GM18867 (cell line): ENCODE measurements at regions not wholly inside any gene's neighbourhood (a gene's known extent, or its start where the extent isn't known, plus 50 kb on each side); places are given as distances from the start of the nearest gene placed in this dataset.

Experiments
- ATAC-seq: cut with Tn5 transposase; IDR thresholded peaks from one replicate; pipeline ENCODE4 v1.9.1; 2021; ENCODE audit warnings: mild to moderate bottlenecking, moderate library complexity; ENCODE audit not compliant: unreplicated experiment

- no peak for ATAC-seq
These were observed 132.8 kb downstream of the TUSC7 start for GRCh38 chr3:116842254-116842957.

- ATAC-seq, result no peak
These were observed 138.8 kb downstream of the TUSC7 start for GRCh38 chr3:116848248-116848829.

GRCh38 chr3:116849261-116849688 lies 139.7 kb downstream of the TUSC7 start:
- ATAC-seq, result no peak

GRCh38 chr3:116852803-116853202 lies 143.2 kb downstream of the TUSC7 start:
- no peak for ATAC-seq

GRCh38 chr3:116863270-116863770 lies 153.7 kb downstream of the TUSC7 start:
- ATAC-seq, result no peak

- ATAC-seq, result peak; percentile 72
These were observed 154.4 kb downstream of the TUSC7 start for GRCh38 chr3:116863822-116864589.

DNA sequence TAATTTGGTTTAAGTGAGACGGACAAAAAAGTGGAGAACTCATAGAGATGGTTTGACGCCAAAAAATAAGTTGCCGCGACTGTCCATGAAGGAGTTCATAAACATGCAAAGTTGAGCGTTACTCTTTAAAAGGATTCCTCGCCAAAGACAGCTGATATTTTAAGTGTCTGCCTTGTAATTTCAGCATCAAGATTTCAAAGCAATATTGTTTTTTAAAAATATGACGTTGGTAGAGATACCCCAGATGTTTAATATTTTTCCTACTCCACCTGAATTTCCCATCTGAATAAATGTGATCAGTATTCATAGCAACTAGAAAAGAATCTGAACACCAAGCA lies 155.0 kb downstream of the TUSC7 start:
- no peak for ATAC-seq

DNA sequence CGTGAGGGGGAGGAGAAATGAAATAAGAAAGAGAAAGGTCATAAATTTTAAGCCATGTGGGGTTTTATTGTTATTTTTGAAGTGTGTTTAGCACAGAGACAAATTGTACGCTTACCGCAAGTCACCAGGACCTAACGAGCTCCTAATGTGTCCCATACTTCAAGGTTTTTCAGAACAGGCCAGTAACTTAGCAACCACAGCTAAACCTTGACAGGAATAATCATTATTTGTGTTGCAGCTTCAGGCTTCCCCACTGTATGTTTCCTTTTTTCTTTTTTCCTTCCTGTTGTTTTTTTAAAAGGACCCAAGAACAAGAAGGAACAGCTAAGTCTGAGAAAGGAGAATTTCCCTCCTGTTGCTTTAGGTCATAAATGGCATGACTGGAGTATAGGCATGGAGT lies 160.8 kb downstream of the TUSC7 start:
- ATAC-seq, result no peak

DNA sequence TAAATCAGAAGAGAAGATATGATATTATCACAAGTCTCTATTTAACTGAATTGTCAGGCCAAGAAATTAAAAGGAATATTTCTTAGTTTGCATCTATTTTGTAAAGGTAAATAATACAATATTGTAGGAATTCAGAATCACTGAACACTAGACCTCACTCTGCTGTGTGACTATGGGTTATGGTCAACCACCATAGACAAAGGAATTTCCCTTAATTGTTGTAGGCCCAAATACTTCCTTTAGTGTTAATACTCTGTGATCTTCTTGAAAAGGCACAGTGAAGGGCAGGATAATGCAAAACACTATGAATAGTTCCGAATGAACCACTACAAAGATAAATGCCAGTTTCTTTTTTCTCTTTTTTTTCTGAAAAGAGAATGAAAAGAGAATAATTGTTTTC lies 162.3 kb downstream of the TUSC7 start:
- no peak for ATAC-seq

- no peak for ATAC-seq
These were observed 163.1 kb downstream of the TUSC7 start for GRCh38 chr3:116872688-116873087.

GRCh38 chr3:116873142-116873541 lies 163.6 kb downstream of the TUSC7 start:
- no peak for ATAC-seq

GRCh38 chr3:116877968-116878367 lies 168.4 kb downstream of the TUSC7 start:
- peak; percentile 95 for ATAC-seq

GRCh38 chr3:116886202-116886893 lies 176.8 kb downstream of the TUSC7 start:
- ATAC-seq, result peak; percentile 95

DNA sequence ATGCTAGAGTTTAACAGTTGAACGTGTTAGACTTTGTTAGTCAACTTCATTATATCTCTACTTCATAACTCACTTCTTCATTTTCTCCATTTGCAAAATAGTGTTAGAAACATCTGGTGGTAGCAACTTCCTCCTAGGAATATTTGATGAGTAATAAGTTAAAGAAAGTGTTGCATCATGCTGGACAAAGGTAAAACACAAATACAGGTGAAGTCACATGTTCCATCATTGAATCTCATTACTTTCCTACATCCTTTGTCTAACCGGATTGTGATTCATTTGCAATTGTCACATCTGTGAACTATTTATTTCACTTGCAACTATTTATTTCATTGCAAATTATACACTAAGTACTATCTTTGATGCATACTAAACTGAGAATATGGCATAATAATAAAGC lies 186.5 kb downstream of the TUSC7 start:
- ATAC-seq, result no peak

DNA sequence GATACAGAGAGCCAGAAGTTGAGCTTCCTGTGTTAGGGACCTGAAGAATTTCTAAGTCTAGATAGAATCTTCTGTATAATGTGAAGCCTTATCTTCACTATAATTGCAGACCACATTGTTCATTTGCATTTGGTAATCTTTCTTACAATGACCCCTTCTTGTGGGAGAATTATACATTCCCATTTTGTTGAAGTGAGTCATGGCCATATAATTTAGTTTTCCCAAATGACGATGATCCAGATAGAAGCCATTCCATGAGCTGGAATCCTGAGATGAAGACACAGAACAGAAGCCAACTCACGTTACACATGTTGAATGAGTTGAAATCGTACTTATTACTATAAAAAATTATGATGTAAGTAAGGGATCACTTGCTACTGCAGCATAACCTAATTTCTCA lies 187.8 kb downstream of the TUSC7 start:
- ATAC-seq, result no peak

DNA sequence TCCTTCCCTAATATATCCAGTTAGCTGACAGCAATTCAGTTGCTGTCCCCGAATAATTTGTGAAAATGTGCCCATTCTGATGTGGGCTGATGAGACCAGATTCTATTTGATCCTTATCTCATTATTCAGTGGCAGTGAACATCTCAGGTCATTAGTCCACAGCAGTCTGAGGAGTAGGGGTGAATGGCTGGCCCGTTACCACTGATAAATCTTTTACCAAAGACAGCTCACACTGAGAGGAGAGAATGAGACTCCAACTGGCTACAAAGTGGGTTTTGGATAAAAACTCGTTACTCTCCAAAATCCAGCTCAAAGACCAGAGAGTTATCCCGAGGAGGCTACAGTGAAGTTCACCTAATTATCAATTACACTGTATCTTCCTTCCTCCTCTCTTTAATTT lies 189.7 kb downstream of the TUSC7 start:
- ATAC-seq, result no peak

- no peak for ATAC-seq
These were observed 195.8 kb downstream of the TUSC7 start for GRCh38 chr3:116905334-116905733.

GRCh38 chr3:116905794-116906193 lies 196.2 kb downstream of the TUSC7 start:
- no peak for ATAC-seq

GRCh38 chr3:116912116-116912515 lies 202.5 kb downstream of the TUSC7 start:
- no peak for ATAC-seq

- no peak for ATAC-seq
These were observed 204.4 kb downstream of the TUSC7 start for GRCh38 chr3:116914004-116914403.

- no peak for ATAC-seq
These were observed 207.3 kb downstream of the TUSC7 start for GRCh38 chr3:116916836-116917235.
